Vagina (tissue), 2 donors: ENCODE measurements at regions not wholly inside any gene's neighbourhood (a gene's known extent, or its start where the extent isn't known, plus 50 kb on each side); places are given as distances from the start of the nearest gene placed in this dataset.
"Not testable (repeated sequence)": the region's sequence is repeated elsewhere in the genome, so short reads cannot be mapped to it uniquely, and the experiment has no call there.

Experiments
- DNase-seq, 2 donors: peaks; one replicate each; pipeline ENCODE4 v3.0.0-alpha.2; 2017; ENCODE audit errors: extremely low spot score in 2 of 2
- H3K27ac ChIP-seq: fragments of 200-600 bp; sonication (generic); one replicate; pipeline ENCODE4 v1.5.1; 2019
- H3K27me3 ChIP-seq: fragments of 200-600 bp; sonication (generic); one replicate; pipeline ENCODE4 v1.5.1; 2019
- H3K36me3 ChIP-seq, 2 donors: fragments of 200-600 bp; sonication (generic); one replicate each; pipeline ENCODE4 v1.5.1; 2017 to 2019
- H3K4me1 ChIP-seq: fragments of 200-600 bp; sonication (generic); one replicate; pipeline ENCODE4 v1.5.1; 2019
- H3K4me3 ChIP-seq, 2 donors: fragments of 200-600 bp; sonication (generic); 1 replicate in 1 of 2; 2 replicates in 1 of 2; pipeline ENCODE4 v1.5.1; 2016 to 2019
- H3K9me3 ChIP-seq: fragments of 200-600 bp; sonication (generic); one replicate; pipeline ENCODE4 v1.5.1; 2019
- POLR2A ChIP-seq, 2 donors: fragments of 450-650 bp; IDR thresholded peaks; one replicate each; pipeline ENCODE4 v1.6.1; 2017; ENCODE audit warnings: antibody characterized with exemption in 2 of 2, mild to moderate bottlenecking in 2 of 2, moderate library complexity in 2 of 2
- POLR2AphosphoS5 ChIP-seq, 2 donors: sonication (generic); formaldehyde crosslinking; IDR thresholded peaks; one replicate each; pipeline ENCODE4 v1.9.0; 2017; ENCODE audit warnings: antibody characterized with exemption in 2 of 2, mild to moderate bottlenecking in 2 of 2, low read depth in 1 of 2; ENCODE audit not compliant: insufficient read depth in 1 of 2
- intact Hi-C: fragments of 100-400 bp; cut with DNase I; formaldehyde crosslinking; loops from one replicate; pipeline ENCODE4 v1.15.1; 2023
- TF ChIP-seq, protein P1 (sequence below), 3 experiments: fragments of 450-650 bp in 2 of 3; fragments of 200-600 bp in 1 of 3; sonication (generic) in 1 of 3; IDR thresholded peaks; one replicate each; pipeline ENCODE4 v1.5.1; 2017 to 2019; ENCODE audit warnings: antibody characterized with exemption in 3 of 3, mild to moderate bottlenecking in 2 of 3, moderate library complexity in 2 of 3

DNA sequence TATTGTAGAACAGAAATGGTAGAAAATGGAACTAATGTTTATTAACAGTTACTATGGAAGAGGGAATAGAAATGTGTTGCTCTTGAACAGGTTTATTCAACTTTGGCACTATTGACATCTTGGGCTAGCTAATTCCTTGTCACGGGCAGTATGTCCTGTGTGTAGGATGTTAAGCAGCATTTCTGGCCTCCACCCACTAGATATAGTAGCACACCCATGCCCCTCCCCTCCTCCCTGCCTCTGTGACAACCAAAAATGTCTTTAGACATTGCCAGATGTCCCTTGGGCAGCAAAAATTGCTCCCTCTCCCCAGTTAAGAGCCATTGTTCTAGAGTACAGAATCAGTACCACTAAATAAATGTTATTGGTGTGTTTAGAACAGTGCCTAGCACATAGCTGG, 91.4 kb upstream of the TPTE start:
- DNase-seq, result no peak
- peaks cover 3% of the 10 kb centered on the region for H3K9me3 ChIP-seq
- no peaks in the 10 kb centered on the region for H3K4me1 ChIP-seq
- no peaks in the 10 kb centered on the region for H3K27me3 ChIP-seq
- TF ChIP-seq POLR2A (IDR thresholded peaks at IDR 0.05), result no peak
- TF ChIP-seq POLR2AphosphoS5 (IDR thresholded peaks at IDR 0.05; ENCODE audit: insufficient read depth in 1 of 2, low read depth in 1 of 2), result no peak
- TF ChIP-seq, protein P1, sequence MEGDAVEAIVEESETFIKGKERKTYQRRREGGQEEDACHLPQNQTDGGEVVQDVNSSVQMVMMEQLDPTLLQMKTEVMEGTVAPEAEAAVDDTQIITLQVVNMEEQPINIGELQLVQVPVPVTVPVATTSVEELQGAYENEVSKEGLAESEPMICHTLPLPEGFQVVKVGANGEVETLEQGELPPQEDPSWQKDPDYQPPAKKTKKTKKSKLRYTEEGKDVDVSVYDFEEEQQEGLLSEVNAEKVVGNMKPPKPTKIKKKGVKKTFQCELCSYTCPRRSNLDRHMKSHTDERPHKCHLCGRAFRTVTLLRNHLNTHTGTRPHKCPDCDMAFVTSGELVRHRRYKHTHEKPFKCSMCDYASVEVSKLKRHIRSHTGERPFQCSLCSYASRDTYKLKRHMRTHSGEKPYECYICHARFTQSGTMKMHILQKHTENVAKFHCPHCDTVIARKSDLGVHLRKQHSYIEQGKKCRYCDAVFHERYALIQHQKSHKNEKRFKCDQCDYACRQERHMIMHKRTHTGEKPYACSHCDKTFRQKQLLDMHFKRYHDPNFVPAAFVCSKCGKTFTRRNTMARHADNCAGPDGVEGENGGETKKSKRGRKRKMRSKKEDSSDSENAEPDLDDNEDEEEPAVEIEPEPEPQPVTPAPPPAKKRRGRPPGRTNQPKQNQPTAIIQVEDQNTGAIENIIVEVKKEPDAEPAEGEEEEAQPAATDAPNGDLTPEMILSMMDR (IDR thresholded peaks at IDR 0.05), result no peak
- no peak overlapping the region for H3K4me3 ChIP-seq
- no peak overlapping the region for H3K27ac ChIP-seq
- intact Hi-C loops, result no loop called here
- no peaks in the 10 kb centered on the region for H3K36me3 ChIP-seq

DNA sequence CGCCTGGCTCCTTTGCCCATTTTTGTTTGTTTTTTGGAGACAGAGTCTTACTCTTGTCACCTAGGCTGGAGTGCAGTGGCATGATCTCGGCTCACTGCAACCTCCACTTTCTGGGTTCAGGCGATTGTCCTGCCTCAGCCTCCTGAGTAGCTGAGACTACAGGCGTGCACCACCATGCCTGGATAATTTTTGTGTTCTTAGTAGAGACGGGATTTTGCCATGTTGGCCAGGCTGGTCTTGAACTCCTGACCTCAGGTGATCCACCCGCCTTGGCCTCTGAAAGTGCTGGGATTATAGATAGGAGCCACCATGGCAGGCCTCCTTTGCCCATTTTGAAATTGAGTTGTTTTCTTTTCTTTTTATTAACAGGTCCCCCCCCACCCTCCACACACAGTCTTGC, 89.4 kb upstream of the TPTE start:
- H3K4me3 ChIP-seq, H3K27ac ChIP-seq, H3K36me3 ChIP-seq, intact Hi-C loops, H3K27me3 ChIP-seq, H3K9me3 ChIP-seq, H3K4me1 ChIP-seq: not testable (repeated sequence)
- peak; percentile 94 to 100 for DNase-seq

DNA sequence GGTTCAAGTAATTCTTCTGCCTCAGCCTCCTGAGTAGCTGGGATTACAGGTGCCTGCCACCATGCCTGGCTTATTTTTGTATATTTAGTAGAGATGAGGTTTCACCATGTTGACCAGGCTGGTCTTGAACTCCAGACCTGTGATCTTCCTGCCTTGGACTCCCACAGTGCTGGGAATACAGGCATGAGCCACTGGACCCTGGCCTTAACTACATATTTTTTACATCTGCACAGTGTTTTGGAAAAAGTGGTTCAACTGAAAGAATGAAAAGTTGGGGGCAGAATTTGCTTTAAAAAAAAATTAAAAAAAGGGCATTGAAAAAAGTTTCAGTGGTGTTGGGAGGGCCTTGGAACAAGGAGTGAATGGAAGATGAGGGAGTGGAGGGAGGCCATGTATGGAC, 88.9 kb upstream of the TPTE start:
- intact Hi-C loops, H3K27me3 ChIP-seq, H3K36me3 ChIP-seq, H3K27ac ChIP-seq, H3K4me1 ChIP-seq, H3K9me3 ChIP-seq, DNase-seq, H3K4me3 ChIP-seq: not testable (repeated sequence)

DNA sequence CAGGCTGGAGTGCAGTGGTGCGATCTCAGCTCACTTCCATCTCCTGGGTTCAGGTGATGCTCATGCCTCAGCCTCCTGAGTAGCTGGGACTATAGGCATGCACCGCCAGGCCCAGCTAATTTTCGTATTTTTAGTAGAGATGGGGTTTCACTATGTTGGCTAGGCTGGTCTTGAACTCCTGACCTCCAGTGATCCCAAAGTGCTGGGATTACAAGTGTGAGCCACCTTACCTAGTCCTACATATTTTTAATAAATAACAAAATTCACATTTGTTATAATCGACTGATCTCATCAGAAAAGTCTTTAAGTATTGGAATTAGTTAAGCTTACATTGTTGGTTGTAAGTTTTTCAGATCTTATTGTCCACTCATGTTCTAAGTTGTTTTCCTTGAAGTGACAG, 83.4 kb upstream of the TPTE start:
- H3K9me3 ChIP-seq, DNase-seq, intact Hi-C loops: not testable (repeated sequence)

DNA sequence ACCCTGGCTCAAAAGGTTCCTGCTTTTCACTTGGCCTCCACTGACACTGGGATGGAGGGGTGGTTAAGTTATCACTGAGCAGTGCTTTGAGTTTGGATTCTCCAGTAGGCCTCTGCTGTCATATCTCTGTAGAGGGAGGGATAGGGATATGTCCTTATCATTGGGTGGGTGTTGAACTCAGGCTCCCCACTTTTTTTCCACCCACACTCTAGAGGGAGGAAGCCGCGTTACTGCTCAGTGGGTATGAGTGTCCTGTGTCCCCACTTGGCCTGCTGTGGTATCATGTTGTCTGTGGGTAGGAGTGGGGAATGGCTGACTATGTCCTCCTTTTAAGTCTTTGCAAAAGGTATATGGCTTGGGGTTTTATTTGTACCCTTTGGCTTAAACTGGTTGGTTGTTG, 80.7 kb upstream of the TPTE start:
- intact Hi-C loops, DNase-seq: not testable (repeated sequence)

More for the DNA sequence above, 83.4 kb upstream of the TPTE start:
- not testable (repeated sequence) for H3K36me3 ChIP-seq, H3K27me3 ChIP-seq, H3K27ac ChIP-seq, H3K4me3 ChIP-seq, H3K4me1 ChIP-seq

DNA sequence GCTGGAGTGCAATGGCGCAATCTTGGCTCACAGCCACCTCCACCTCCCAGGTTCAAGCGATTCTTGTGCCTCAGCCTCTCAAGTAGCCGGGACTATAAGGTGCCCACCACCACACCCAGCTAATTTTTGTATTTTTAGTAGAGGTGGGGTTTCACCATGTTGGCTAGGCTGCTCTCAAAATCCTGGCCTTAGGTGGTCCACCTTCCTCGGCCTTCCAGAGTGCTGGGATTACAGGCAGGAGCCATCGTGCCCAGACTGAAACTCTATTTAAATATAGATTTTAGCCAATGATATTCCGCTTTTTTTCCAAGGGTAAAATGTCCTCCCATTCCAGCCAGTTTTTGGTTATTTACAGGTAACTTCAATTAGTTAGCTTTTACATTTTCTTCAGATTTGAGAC, 79.4 kb upstream of the TPTE start:
- intact Hi-C loops, H3K27ac ChIP-seq, H3K36me3 ChIP-seq, H3K27me3 ChIP-seq, H3K4me1 ChIP-seq, H3K4me3 ChIP-seq, H3K9me3 ChIP-seq, DNase-seq: not testable (repeated sequence)

More for the DNA sequence above, 80.7 kb upstream of the TPTE start:
- H3K9me3 ChIP-seq, H3K36me3 ChIP-seq, H3K27me3 ChIP-seq, H3K4me1 ChIP-seq, H3K4me3 ChIP-seq, H3K27ac ChIP-seq: not testable (repeated sequence)

DNA sequence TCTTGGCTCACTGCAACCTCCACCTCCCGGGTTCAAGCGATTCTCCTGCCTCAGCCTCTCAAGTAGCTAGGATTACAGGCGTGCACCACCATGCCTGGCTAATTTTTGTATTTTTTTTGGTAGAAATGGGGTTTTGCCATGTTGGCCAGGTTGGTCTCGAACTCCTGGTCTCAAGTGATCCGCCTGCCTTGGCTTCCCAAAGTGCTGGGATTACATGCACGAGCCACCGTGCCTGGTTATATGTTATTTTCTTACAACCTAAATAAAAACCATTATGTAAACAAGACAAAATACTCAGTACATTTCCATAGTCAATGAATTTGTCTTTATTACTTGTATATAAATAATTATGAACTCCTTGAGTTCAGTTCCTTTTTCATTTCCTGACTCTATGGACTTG, 75.7 kb upstream of the TPTE start:
- intact Hi-C loops, H3K4me1 ChIP-seq, H3K27ac ChIP-seq, H3K36me3 ChIP-seq, DNase-seq, H3K27me3 ChIP-seq, H3K9me3 ChIP-seq, H3K4me3 ChIP-seq: not testable (repeated sequence)

DNA sequence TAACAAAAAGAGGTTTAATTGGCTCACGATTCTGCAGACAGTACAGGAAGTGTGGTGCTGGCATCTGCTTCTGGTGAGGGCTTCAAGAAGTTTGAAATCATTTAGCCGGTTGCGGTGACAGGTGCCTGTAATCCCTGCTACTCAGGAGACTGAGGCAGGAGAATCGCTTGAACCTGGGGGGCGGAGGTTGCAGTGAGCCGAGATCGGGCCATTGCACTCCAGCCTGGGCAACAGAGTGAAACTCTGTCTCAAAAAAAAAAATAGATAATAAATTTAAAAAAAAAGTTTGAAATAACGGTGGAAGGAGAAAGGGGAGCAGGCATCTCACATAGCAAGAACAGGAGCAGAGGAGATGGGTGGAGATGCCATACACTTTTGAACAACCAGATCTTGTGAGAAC, 71.9 kb upstream of the TPTE start:
- not testable (repeated sequence) for DNase-seq, H3K9me3 ChIP-seq

DNA sequence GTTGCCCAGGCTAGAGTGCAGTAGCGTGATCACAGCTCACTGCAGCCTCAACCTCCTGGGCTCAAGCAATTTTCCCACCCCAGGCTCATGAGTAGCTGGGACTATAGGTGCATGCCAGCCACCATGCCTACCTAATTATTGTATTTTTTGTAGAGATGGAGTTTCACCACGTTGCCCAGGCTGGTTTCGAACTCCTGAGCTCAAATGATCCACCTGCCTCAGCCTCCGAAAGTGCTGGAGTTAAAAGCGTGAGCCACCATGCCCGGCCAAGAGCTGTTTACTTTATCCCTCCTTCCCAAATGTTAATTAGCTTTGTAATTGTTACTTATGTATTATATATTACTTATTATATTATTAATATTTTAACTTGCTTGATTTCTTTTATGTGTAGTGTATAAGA, 70.1 kb upstream of the TPTE start:
- H3K4me1 ChIP-seq, H3K27ac ChIP-seq, intact Hi-C loops, H3K36me3 ChIP-seq, H3K9me3 ChIP-seq, H3K4me3 ChIP-seq, H3K27me3 ChIP-seq, DNase-seq: not testable (repeated sequence)

More for the DNA sequence above, 71.9 kb upstream of the TPTE start:
- H3K4me3 ChIP-seq, H3K36me3 ChIP-seq, H3K4me1 ChIP-seq, intact Hi-C loops, H3K27ac ChIP-seq, H3K27me3 ChIP-seq: not testable (repeated sequence)

DNA sequence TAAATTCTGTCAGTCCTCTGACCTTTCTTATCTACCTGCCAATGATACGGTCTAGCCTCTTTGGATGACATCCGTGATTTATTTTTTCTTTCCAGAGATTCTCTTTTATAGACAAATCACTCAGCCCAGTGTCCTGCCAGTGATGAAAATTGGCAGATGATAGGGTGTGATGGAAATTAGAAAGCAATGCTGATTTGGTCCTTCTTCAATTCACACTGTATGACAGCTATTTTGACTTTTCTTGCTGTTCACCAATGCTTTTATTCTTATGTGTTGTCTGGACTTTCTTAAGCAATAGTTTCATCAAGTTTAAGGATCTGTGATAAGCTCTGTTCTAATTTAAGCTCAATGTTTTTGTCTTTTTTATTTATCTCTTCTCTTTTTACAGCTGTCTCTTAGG, 63.6 kb upstream of the TPTE start:
- H3K36me3 ChIP-seq, H3K4me3 ChIP-seq, intact Hi-C loops, DNase-seq, H3K4me1 ChIP-seq, H3K27me3 ChIP-seq, H3K9me3 ChIP-seq, H3K27ac ChIP-seq: not testable (repeated sequence)

DNA sequence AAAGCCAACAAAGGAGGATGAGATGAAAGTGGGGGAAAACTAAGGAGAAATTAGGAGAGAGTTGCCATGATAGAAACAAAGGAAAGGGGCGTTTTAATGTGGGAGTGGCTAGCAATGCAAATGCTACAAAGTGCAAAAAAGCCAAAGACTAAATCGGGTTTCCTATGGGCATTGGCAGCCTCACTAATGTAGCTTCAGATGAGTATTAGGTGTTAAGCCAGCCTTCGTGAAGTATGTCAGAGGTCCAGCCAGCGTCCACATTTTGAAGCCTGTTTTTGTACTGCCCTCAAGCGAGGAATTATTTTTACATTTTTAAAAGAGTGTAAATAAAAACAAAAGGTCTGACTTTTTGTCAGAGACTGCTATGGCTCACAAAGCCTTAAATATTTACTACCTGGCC, 60.4 kb upstream of the TPTE start:
- intact Hi-C loops, H3K36me3 ChIP-seq, H3K4me3 ChIP-seq, H3K4me1 ChIP-seq, DNase-seq, H3K9me3 ChIP-seq, H3K27ac ChIP-seq, H3K27me3 ChIP-seq: not testable (repeated sequence)

DNA sequence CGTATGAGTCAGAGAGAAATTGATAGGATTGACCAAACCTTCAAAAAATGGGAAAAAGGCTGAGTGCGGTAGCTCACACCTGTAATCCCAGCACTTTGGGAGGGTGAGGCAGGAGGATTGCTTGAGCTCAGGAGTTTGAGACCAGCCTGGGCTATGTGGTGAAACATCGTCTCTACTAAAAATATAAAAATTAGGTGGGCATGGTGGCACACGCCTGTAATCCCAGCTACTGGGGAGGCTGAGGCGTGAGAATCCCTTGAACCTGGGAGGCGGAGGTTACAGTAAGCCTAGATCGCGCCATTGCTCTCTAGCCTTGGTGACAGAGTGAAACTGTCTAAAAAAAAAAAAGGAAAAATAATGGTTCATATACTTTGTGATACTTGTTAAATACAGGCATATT, 59.9 kb upstream of the TPTE start:
- H3K27me3 ChIP-seq, H3K4me3 ChIP-seq, H3K9me3 ChIP-seq, H3K27ac ChIP-seq, H3K36me3 ChIP-seq, DNase-seq, H3K4me1 ChIP-seq, intact Hi-C loops: not testable (repeated sequence)
